ENCODE measurements at regions not wholly inside any gene's neighbourhood (a gene's known extent, or its start where the extent isn't known, plus 50 kb on each side); places are given as distances from the start of the nearest gene placed in this dataset.

DNA sequence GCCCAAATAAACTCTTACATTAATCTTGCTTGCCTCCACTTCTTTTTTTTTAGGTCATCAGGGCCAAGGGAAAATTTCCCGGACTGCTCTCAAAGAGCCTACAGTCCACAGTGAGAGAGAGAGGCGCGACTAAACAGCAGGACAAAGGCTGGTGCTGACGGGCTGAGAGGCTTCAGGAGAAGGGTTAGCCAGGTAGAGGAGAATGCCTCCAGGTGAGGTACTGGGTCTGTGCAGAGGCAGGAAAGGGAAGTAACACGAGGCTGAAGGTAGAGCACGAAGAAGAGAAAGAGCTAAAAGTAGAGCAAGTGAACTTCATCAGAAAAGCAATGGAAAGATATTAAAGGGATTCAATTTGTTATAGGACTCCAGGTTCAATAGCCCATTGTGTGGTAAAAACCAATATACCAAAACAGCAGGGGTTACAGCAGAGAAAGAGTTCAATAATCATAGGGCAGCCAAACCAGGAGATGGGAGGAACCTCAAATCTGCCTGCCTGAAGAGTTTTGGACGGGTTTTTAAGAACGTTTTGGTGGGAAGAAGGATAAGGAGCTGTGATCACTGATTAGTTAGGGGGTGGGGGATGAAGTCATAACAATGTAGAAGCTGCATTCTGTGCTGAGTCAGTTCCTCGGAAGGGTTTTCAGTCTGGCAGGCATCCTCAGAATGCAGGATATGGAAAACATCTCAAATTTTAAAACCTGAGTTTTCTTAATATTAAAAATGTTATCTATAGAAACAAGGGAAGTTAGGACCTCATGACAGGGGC, 171.5 kb downstream of the AKR1D1 start:
- no peak overlapping the region for H3K4me3 Mint-ChIP-seq
- H3K4me2 ChIP-seq (replicated peaks; ENCODE audit: low read depth, low read length, poor library complexity, severe bottlenecking), result no peak overlapping the region
- H3K4me3 ChIP-seq (ENCODE audit: control extremely low read depth in 1 of 5, extremely low read depth in 1 of 5, insufficient read depth in 1 of 5, low read depth in 2 of 5, low read length in 4 of 5), result no peak overlapping the region
- POLR2A ChIA-PET, result no interaction called here
- H3K27me3 ChIP-seq (replicated peaks in 1 of 4; ENCODE audit: control extremely low read depth in 1 of 4, control insufficient read depth in 3 of 4, insufficient read depth in 4 of 4, low read length in 3 of 4), result no peaks in the 10 kb centered on the region
- H3K9me3 Mint-ChIP-seq (ENCODE audit: insufficient read depth), result peaks cover 4% of the 10 kb centered on the region
- WGBS (ENCODE audit: insufficient coverage), result 90% methylated on average over 6 of the region's 9 CpGs
- no peak overlapping the region for H3K9ac ChIP-seq (ENCODE audit: low read length)
- intact Hi-C loops (cut with micrococcal nuclease), result no loop called here
- H4K20me1 ChIP-seq (ENCODE audit: control insufficient read depth, insufficient read depth, low read length, poor library complexity, severe bottlenecking), result no peaks in the 10 kb centered on the region
- no peak overlapping the region for H3K27ac Mint-ChIP-seq
- H3K27me3 Mint-ChIP-seq, result no peaks in the 10 kb centered on the region
- no peak overlapping the region for H3K27ac ChIP-seq (ENCODE audit: low read length in 2 of 2)
- peaks cover 0 to 5% (median 3%) of the 10 kb centered on the region in 3 donors for H3K9me3 ChIP-seq (ENCODE audit: control extremely low read depth in 1 of 3, control insufficient read depth in 2 of 3, insufficient read depth in 1 of 3, low read length in 2 of 3)
- no peak overlapping the region for H2AFZ ChIP-seq (ENCODE audit: insufficient read depth, low read depth, low read length, poor library complexity, severe bottlenecking)
- TF ChIP-seq EZH2 (IDR thresholded peaks at IDR 0.05; ENCODE audit: borderline replicate concordance, insufficient read depth, low read depth, low read length, poor library complexity, severe bottlenecking), result no peak
- TF ChIP-seq, protein P1, sequence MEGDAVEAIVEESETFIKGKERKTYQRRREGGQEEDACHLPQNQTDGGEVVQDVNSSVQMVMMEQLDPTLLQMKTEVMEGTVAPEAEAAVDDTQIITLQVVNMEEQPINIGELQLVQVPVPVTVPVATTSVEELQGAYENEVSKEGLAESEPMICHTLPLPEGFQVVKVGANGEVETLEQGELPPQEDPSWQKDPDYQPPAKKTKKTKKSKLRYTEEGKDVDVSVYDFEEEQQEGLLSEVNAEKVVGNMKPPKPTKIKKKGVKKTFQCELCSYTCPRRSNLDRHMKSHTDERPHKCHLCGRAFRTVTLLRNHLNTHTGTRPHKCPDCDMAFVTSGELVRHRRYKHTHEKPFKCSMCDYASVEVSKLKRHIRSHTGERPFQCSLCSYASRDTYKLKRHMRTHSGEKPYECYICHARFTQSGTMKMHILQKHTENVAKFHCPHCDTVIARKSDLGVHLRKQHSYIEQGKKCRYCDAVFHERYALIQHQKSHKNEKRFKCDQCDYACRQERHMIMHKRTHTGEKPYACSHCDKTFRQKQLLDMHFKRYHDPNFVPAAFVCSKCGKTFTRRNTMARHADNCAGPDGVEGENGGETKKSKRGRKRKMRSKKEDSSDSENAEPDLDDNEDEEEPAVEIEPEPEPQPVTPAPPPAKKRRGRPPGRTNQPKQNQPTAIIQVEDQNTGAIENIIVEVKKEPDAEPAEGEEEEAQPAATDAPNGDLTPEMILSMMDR (IDR thresholded peaks at IDR 0.05), result no peak
- H3K79me2 ChIP-seq (ENCODE audit: control insufficient read depth, insufficient read depth, low read length), result no peaks in the 10 kb centered on the region
- H3K36me3 ChIP-seq (replicated peaks in 1 of 2; ENCODE audit: control extremely low read depth in 1 of 2, control insufficient read depth in 1 of 2, extremely low read depth in 1 of 2, insufficient read depth in 2 of 2, low read length in 1 of 2), result no peaks in the 10 kb centered on the region
- CTCF ChIA-PET, result no interaction called here
- H3K4me1 Mint-ChIP-seq, result no peaks in the 10 kb centered on the region
- DNase-seq (no peak), ATAC-seq (ENCODE audit: low read depth) (no peak)
- no peaks in the 10 kb centered on the region for H3K4me1 ChIP-seq (ENCODE audit: control insufficient read depth in 2 of 2, insufficient read depth in 2 of 2, low read length in 2 of 2)

DNA sequence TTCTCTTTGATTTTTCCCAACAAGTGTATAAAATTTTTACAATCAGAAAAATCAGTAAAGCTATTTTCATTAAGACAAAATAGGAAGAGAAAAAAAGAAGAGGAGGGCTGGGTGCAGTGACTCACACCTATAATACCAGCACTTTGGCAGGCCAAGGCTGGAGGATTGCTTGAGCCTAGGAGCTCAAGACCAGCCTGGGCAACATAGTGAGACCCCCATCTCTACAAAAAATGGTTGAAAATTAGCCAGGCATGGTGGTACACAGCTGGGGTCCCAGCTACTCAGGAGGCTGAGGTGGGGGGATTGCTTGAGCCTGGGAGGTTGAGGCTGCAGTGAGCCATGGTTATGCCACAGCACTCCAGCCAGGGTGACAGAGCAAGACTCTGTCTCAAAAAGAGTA, 172.3 kb downstream of the AKR1D1 start:
- Mint-ChIP-seq H3K27ac (no peak overlapping the region), H3K4me3 (no peak overlapping the region), H3K4me1 (no peaks in the 10 kb centered on the region), H3K27me3 (no peaks in the 10 kb centered on the region), H3K9me3 (ENCODE audit: insufficient read depth) (peaks cover 4% of the 10 kb centered on the region)
- Histone ChIP-seq H3K4me3 (ENCODE audit: control extremely low read depth in 1 of 5, extremely low read depth in 1 of 5, insufficient read depth in 1 of 5, low read depth in 2 of 5, low read length in 4 of 5) (no peak overlapping the region), H3K4me2 (replicated peaks; ENCODE audit: low read depth, low read length, poor library complexity, severe bottlenecking) (no peak overlapping the region), H2AFZ (ENCODE audit: insufficient read depth, low read depth, low read length, poor library complexity, severe bottlenecking) (no peak overlapping the region), H3K9me3 (ENCODE audit: control extremely low read depth in 1 of 3, control insufficient read depth in 2 of 3, insufficient read depth in 1 of 3, low read length in 2 of 3) (peaks cover 0 to 5% (median 3%) of the 10 kb centered on the region in 3 donors), H3K4me1 (ENCODE audit: control insufficient read depth in 2 of 2, insufficient read depth in 2 of 2, low read length in 2 of 2) (no peaks in the 10 kb centered on the region), H3K27me3 (replicated peaks in 1 of 4; ENCODE audit: control extremely low read depth in 1 of 4, control insufficient read depth in 3 of 4, insufficient read depth in 4 of 4, low read length in 3 of 4) (no peaks in the 10 kb centered on the region), H3K36me3 (replicated peaks in 1 of 2; ENCODE audit: control extremely low read depth in 1 of 2, control insufficient read depth in 1 of 2, extremely low read depth in 1 of 2, insufficient read depth in 2 of 2, low read length in 1 of 2) (no peaks in the 10 kb centered on the region), H3K79me2 (ENCODE audit: control insufficient read depth, insufficient read depth, low read length) (no peaks in the 10 kb centered on the region), H4K20me1 (ENCODE audit: control insufficient read depth, insufficient read depth, low read length, poor library complexity, severe bottlenecking) (no peaks in the 10 kb centered on the region), H3K9ac (ENCODE audit: low read length) (no peak overlapping the region), H3K27ac (ENCODE audit: low read length in 2 of 2) (no peak overlapping the region)
- POLR2A ChIA-PET, result no interaction called here
- ATAC-seq (ENCODE audit: low read depth) (no peak), DNase-seq (no peak)
- CTCF ChIA-PET, result no interaction called here
- intact Hi-C loops (cut with micrococcal nuclease), result no loop called here
- no peak for TF ChIP-seq EZH2 (IDR thresholded peaks at IDR 0.05; ENCODE audit: borderline replicate concordance, insufficient read depth, low read depth, low read length, poor library complexity, severe bottlenecking)
- TF ChIP-seq, protein P1 (IDR thresholded peaks at IDR 0.05), result no peak
